AG04449 (cell line): ENCODE measurements at regions not wholly inside any gene's neighbourhood (a gene's known extent, or its start where the extent isn't known, plus 50 kb on each side); places are given as distances from the start of the nearest gene placed in this dataset.

Source experiments
- CTCF ChIA-PET: fragments of 350-600 bp; formaldehyde crosslinking; extraction: SDS; loops from one replicate; lab custom pipeline; 2021; ENCODE audit warnings: antibody characterized with exemption; lab: Yijun Ruan, JAX
- POLR2A ChIA-PET: fragments of 400-600, 350-600 bp; formaldehyde crosslinking; extraction: SDS; loops from one replicate; lab custom pipeline; 2020; ENCODE audit warnings: antibody characterized with exemption, inconsistent platforms; lab: Yijun Ruan, JAX
- DNase-seq: peaks from one replicate; pipeline ENCODE4 v3.0.0-alpha.2; 2010; ENCODE audit warnings: low read depth, low spot score
- H3K4me3 ChIP-seq: 2 replicates; pipeline ENCODE4 v1.5.1; 2011; ENCODE audit warnings: low read depth, mild to moderate bottlenecking, control low read depth, low read length
- TF ChIP-seq, protein P1 (sequence below): IDR thresholded peaks from one replicate; pipeline ENCODE4 v1.5.1; 2011; ENCODE audit warnings: mild to moderate bottlenecking, moderate library complexity, low read length, control low read depth, inconsistent platforms; ENCODE audit not compliant: insufficient read depth; ENCODE audit errors: missing control alignments

DNA sequence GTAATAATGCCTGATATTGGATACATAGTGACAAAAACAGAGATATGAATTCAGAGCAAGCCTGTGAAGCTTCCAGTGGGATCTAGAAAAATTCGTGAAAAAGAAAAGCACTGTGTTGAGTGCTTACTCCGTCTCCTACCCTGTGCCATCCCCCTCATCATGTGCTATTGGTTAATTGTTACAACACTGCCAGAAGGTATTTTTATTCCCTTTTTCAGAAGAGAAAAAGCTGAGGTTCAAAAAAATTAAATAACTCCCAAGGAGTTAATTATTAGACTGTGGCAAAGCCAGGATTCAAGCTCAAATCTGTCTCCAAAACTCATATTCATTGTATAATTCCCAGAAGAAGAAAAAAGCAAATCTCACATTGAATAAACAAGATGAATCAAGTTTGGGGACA, 735.5 kb upstream of the ACVR2A start:
- CTCF ChIA-PET: no interaction called here

DNA sequence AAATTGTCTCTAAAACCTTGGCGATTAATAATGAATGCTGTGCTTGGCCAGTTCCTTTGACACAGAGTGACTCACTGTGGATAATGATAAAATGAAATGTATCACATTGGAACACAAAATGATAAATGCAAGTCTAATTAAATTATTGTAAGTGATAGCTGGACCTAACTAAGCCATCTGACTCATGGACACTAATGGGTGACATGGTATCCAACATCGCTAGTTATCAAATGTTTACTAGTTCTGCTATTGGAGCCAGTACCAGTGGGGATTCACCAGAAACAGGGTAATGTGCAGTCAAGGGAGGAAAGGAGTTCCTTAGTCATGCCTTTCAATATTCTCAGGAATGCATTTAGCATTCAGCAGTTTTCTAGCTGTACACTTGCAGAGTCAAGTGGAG, 736.3 kb upstream of the ACVR2A start:
- TF ChIP-seq, protein P1, sequence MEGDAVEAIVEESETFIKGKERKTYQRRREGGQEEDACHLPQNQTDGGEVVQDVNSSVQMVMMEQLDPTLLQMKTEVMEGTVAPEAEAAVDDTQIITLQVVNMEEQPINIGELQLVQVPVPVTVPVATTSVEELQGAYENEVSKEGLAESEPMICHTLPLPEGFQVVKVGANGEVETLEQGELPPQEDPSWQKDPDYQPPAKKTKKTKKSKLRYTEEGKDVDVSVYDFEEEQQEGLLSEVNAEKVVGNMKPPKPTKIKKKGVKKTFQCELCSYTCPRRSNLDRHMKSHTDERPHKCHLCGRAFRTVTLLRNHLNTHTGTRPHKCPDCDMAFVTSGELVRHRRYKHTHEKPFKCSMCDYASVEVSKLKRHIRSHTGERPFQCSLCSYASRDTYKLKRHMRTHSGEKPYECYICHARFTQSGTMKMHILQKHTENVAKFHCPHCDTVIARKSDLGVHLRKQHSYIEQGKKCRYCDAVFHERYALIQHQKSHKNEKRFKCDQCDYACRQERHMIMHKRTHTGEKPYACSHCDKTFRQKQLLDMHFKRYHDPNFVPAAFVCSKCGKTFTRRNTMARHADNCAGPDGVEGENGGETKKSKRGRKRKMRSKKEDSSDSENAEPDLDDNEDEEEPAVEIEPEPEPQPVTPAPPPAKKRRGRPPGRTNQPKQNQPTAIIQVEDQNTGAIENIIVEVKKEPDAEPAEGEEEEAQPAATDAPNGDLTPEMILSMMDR: no peak
- no peak overlapping the region for H3K4me3 ChIP-seq
- no peak for DNase-seq
- POLR2A ChIA-PET: no interaction called here
- CTCF ChIA-PET: no interaction called here

More for the DNA sequence above, 735.5 kb upstream of the ACVR2A start:
- no peak for DNase-seq
- POLR2A ChIA-PET: no interaction called here
- H3K4me3 ChIP-seq: no peak overlapping the region
- TF ChIP-seq, protein P1: no peak

DNA sequence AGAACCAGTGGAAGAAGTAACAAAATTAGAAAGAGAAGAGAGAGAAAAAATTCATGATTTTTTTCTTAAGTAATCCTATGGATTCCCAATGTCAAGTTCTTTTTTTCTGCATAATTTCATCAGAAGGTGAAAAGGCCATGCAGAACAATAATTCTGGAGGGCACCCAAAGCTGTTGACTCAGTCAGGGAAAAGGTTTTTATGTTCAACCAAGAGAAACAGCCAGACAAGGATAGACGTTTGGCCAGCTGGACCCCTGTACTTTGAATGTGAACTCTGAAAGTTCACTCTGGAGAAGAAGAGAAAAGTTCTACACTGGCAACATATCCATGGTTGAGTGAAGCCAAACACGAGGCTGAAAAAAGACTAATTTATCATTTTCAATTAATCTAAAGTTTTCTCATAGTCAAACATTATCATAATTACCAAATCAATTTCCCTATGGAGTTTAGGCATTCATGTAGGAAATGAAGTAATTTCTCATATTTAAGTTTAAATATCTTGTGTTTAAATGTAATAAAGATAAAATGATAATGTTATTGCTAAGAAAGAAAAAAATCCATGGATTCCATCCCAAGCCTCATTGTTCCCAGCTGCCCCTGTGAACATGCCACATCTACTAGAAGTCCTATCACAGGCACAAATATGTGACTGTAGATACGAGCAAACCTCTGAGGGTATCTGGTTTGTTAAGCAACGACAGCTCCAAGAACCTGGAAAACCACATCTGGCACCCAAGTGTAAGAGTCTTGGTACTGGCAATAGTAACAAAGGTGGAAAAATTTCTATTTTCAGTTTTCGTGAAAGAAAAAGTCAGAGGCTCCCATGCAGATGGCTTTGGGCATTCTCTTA, 742.7 kb upstream of the ACVR2A start:
- H3K4me3 ChIP-seq: no peak overlapping the region
- CTCF ChIA-PET: no interaction called here
- DNase-seq: no peak
- POLR2A ChIA-PET: no interaction called here
- TF ChIP-seq, protein P1: no peak

DNA sequence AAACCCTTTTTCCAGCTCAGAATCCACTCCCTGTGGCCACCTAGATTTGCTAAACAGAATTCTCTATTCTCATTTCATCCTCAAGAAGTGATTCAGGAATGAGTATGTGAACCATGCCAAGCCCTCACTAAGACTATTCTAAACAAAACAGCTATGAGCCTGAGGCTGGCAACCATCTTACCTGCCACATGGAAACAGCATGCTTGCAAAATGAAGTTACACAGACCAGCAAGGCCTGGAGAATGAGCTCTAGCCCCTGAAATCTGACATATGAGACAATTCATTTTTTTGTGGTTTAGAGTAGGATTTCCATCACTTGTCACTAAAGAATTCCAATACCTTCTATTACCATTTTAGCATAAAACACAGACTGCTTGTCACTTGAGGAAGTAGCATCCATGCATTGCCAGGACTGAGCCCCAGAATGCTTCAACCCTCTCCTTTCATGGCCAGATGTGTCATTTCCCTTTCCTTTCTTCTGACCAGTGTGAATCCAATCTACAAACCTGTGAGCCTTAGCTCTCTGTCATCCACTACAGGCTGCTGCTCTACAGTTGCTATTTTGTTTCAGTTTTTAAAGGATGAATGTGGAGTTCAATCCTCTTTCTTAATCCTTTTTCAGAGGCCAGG, 744.3 kb upstream of the ACVR2A start:
- POLR2A ChIA-PET: no interaction called here
- no peak for DNase-seq
- no peak overlapping the region for H3K4me3 ChIP-seq
- TF ChIP-seq, protein P1: no peak
- CTCF ChIA-PET: no interaction called here

DNA sequence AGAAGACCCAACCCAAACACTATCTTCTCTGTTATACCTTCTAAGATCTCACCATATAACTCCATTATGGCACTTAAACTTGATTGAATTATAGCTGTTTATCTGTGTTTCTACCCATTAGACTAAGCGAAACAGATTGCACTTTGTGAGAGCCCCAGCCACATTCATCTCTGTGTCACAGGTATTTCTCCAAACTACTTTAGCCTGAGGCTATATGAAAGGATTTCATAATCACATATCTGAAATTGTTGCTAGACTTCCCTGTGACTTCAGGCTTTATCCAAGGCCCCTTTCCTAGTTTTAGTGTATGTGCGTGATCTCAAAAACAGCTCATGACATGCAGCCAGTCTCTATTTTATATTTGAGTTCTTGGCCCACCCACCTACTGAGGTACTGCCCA, 745.0 kb upstream of the ACVR2A start:
- TF ChIP-seq, protein P1: no peak
- POLR2A ChIA-PET: no interaction called here
- DNase-seq: no peak
- no peak overlapping the region for H3K4me3 ChIP-seq
- CTCF ChIA-PET: no interaction called here

DNA sequence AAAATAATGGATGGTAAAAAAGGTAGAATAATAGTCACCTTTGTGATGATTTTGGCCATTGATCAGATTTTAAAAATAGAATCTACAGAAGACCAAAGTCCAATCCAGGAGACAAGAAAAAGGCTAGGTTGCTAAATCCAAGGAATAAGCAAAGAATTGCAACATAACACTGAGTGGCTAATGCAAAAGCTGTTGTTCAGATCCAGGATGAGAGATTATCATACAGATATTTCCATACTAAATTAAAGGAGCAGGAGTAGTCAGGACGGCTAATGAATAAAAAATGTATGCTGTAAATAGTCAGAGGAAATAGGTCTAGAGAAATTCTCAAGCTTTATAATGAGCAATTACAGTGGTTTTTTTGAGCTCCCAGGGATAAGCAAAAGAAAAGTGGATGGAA, 745.9 kb upstream of the ACVR2A start:
- H3K4me3 ChIP-seq: no peak overlapping the region
- CTCF ChIA-PET: no interaction called here
- DNase-seq: no peak
- TF ChIP-seq, protein P1: no peak
- POLR2A ChIA-PET: no interaction called here
